ENCODE measurements at regions not wholly inside any gene's neighbourhood (a gene's known extent, or its start where the extent isn't known, plus 50 kb on each side); places are given as distances from the start of the nearest gene placed in this dataset.

- no peak for TF ChIP-seq CTCF (tag by site-specific recombination; IDR thresholded peaks at IDR 0.05)
- no peak for TF ChIP-seq KLF16 (tag by site-specific recombination; IDR thresholded peaks at IDR 0.05)
Measured at GRCh38 chr6:760982-761955, 68.3 kb upstream of the EXOC2 start.
